Neutrophil (primary cell): ENCODE measurements at regions not wholly inside any gene's neighbourhood (a gene's known extent, or its start where the extent isn't known, plus 50 kb on each side); places are given as distances from the start of the nearest gene placed in this dataset.

Source experiments
- H3K27ac ChIP-seq: fragments of 200-600 bp; sonication (generic); 2 replicates; pipeline ENCODE4 v1.5.1; 2016; ENCODE audit warnings: mild to moderate bottlenecking, moderate library complexity
- H3K27me3 ChIP-seq: fragments of 200-600 bp; sonication (generic); 2 replicates; pipeline ENCODE4 v1.6.0; 2016; ENCODE audit warnings: mild to moderate bottlenecking
- H3K36me3 ChIP-seq: fragments of 200-600 bp; sonication (generic); 2 replicates; pipeline ENCODE4 v1.5.1; 2017
- H3K4me1 ChIP-seq, 2 experiments: fragments of 200-600 bp in 1 of 2; sonication (generic) in 1 of 2; 1 replicate in 1 of 2; 2 replicates in 1 of 2; pipeline versions ENCODE4 v1.5.1 to v1.6.1; 2013 to 2016; ENCODE audit warnings: low read depth in 1 of 2, low read length in 1 of 2, mild to moderate bottlenecking in 1 of 2, moderate library complexity in 1 of 2; ENCODE audit not compliant: control insufficient read depth in 1 of 2, insufficient read depth in 1 of 2
- H3K4me3 ChIP-seq, 2 experiments: fragments of 200-600 bp in 1 of 2; sonication (generic) in 1 of 2; 1 replicate in 1 of 2; 2 replicates in 1 of 2; pipeline ENCODE4 v1.5.1; 2013 to 2016; ENCODE audit warnings: low read depth in 1 of 2, low read length in 1 of 2, mild to moderate bottlenecking in 1 of 2, moderate library complexity in 1 of 2
- H3K9me3 ChIP-seq: fragments of 200-600 bp; sonication (generic); 2 replicates; pipeline ENCODE4 v1.5.1; 2016
- TF ChIP-seq, protein P1 (sequence below): fragments of 200-600 bp; sonication (generic); IDR thresholded peaks from 2 replicates; pipeline ENCODE4 v1.5.1; 2016; ENCODE audit warnings: antibody characterized with exemption

GRCh38 chr18:30132959-30133358, 909.6 kb downstream of the DSC3 start:
- no peaks in the 10 kb centered on the region for H3K27me3 ChIP-seq
- TF ChIP-seq, protein P1, sequence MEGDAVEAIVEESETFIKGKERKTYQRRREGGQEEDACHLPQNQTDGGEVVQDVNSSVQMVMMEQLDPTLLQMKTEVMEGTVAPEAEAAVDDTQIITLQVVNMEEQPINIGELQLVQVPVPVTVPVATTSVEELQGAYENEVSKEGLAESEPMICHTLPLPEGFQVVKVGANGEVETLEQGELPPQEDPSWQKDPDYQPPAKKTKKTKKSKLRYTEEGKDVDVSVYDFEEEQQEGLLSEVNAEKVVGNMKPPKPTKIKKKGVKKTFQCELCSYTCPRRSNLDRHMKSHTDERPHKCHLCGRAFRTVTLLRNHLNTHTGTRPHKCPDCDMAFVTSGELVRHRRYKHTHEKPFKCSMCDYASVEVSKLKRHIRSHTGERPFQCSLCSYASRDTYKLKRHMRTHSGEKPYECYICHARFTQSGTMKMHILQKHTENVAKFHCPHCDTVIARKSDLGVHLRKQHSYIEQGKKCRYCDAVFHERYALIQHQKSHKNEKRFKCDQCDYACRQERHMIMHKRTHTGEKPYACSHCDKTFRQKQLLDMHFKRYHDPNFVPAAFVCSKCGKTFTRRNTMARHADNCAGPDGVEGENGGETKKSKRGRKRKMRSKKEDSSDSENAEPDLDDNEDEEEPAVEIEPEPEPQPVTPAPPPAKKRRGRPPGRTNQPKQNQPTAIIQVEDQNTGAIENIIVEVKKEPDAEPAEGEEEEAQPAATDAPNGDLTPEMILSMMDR: no peak
- H3K27ac ChIP-seq: no peak overlapping the region
- H3K4me3 ChIP-seq: no peak overlapping the region
- no peaks in the 10 kb centered on the region for H3K36me3 ChIP-seq
- H3K4me1 ChIP-seq: no peaks in the 10 kb centered on the region
- H3K9me3 ChIP-seq: no peaks in the 10 kb centered on the region

GRCh38 chr18:30121397-30121796, 921.1 kb downstream of the DSC3 start:
- TF ChIP-seq, protein P1: no peak
- no peaks in the 10 kb centered on the region for H3K9me3 ChIP-seq
- no peak overlapping the region for H3K4me3 ChIP-seq
- no peaks in the 10 kb centered on the region for H3K36me3 ChIP-seq
- H3K27me3 ChIP-seq: no peaks in the 10 kb centered on the region
- no peaks in the 10 kb centered on the region for H3K4me1 ChIP-seq
- H3K27ac ChIP-seq: no peak overlapping the region

DNA sequence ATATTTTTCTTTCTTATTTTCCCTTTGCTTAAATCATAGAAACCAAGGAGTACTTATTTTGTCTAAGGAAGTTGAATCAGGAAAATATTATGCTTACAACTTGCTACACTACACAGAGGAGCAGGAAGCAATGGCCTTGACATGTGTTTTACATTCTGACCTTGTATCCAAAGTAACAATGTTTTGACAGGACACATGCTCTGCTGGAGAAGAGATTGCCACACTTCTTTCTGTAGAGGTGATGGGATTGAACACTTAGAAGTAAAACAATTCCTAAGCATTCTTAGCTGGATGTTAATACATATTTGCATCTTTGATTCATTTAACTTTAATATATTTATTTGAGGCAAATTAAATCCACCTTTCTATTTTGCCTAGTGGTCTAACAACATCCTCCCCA, 929.1 kb downstream of the DSC3 start:
- TF ChIP-seq, protein P1: no peak
- H3K27me3 ChIP-seq: no peaks in the 10 kb centered on the region
- no peaks in the 10 kb centered on the region for H3K9me3 ChIP-seq
- H3K4me3 ChIP-seq: no peak overlapping the region
- no peaks in the 10 kb centered on the region for H3K36me3 ChIP-seq
- no peaks in the 10 kb centered on the region for H3K4me1 ChIP-seq
- no peak overlapping the region for H3K27ac ChIP-seq

DNA sequence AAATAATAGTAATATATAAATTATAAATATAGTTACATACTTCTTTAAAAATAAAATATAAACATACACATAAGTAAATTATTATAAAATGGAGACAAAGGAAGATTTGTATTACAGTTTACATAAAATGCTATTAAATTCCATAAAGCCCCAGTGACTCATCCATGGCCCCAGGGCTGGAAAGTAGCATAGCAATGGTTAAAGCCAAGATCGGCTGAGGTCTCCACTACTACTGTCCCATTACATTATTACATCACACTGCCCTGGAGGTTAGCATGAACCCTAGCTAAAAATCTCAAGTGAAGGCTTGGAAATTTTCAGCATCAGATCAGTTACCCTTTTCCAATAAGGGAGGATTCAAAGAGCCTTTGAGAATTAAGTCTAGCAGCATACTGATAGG, 936.2 kb downstream of the DSC3 start:
- no peaks in the 10 kb centered on the region for H3K36me3 ChIP-seq
- H3K27me3 ChIP-seq: no peaks in the 10 kb centered on the region

DNA sequence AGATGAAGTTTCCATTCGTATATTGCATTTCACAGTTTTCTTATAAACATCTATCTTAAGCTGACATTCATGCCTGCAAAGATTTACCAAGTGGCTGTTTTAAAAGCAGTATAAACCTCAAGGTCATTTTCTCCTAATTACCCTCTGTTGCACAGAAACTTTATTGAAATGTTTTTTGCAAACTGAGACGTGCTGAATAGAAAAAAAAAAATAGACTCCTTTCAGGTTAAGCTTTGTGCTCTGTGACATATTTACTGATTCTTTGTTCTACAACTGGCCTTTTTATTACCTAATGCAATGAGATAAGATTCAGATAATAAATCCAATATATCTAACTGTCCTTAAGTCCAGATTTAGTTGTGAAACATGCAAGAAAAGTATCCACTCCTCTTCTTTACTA, 938.7 kb downstream of the DSC3 start:
- Histone ChIP-seq H3K27ac (no peak overlapping the region), H3K36me3 (no peaks in the 10 kb centered on the region), H3K9me3 (no peaks in the 10 kb centered on the region), H3K27me3 (no peaks in the 10 kb centered on the region), H3K4me3 (no peak overlapping the region), H3K4me1 (no peaks in the 10 kb centered on the region)
- TF ChIP-seq, protein P1: no peak

More for the DNA sequence above, 936.2 kb downstream of the DSC3 start:
- Histone ChIP-seq H3K27ac (no peak overlapping the region), H3K4me1 (no peaks in the 10 kb centered on the region), H3K9me3 (no peaks in the 10 kb centered on the region), H3K4me3 (no peak overlapping the region)
- TF ChIP-seq, protein P1: no peak

DNA sequence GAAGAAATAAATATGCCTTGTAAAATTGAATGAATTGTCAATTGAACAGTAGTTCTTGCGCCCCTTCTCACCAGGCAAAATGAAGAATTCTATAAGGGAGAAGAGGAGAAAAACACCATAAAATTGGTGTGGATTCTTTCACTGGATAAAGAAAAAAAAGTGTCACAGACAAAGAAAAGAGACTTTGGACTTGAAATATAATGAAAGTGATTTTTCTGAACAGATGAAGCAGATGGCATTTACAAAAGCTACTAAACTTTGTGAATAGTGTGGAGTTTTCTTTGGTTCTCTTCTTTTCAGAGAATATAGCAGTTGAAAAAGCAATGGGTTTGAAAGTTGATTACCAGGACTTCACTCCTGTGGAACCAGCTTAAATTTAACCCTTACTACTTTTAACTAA, 945.7 kb downstream of the DSC3 start:
- Histone ChIP-seq H3K4me3 (no peak overlapping the region), H3K36me3 (no peaks in the 10 kb centered on the region), H3K27ac (no peak overlapping the region), H3K4me1 (no peaks in the 10 kb centered on the region), H3K9me3 (no peaks in the 10 kb centered on the region), H3K27me3 (no peaks in the 10 kb centered on the region)
- TF ChIP-seq, protein P1: no peak
